GM19397 (cell line): ENCODE measurements at regions not wholly inside any gene's neighbourhood (a gene's known extent, or its start where the extent isn't known, plus 50 kb on each side); places are given as distances from the start of the nearest gene placed in this dataset.

Experiments used
- ATAC-seq: cut with Tn5 transposase; IDR thresholded peaks from one replicate; pipeline ENCODE4 v1.9.1; 2021; ENCODE audit warnings: mild to moderate bottlenecking, moderate library complexity; ENCODE audit not compliant: unreplicated experiment

DNA sequence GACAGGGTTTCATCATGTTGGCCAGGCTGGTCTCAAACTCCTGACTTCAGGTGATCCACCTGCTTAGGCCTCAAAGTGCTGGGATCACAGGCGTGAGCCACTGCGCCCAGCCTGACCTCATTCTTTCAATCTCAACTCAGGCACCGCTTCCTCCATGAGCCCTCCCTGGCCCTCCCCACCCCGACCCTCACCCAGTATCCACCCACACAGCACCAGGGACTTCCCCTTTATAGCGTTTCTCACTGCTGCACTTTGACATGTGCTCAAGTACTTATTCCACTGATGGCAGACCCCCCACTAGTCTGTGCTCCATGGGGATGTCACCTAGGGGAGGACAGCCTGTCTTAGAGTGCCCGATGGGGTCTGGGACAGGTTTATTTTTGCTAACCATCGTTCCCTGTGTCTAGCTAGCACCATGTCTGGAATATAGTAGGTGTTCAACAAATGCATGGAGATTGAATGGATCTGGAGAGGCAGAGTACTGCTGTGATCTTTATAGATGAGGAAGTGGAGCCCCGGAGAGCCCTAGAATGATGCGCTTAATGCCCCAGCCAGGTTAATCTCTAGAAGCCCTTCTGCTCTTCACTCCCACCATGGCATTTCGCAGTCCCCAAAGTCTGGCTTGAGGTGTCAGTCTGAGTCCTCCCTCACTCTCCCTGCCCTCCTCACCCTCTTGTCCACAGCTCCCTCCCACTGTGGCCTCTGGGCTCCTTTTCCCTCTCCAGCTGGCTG, 258.8 kb downstream of the RPS24 start:
- ATAC-seq: no peak

DNA sequence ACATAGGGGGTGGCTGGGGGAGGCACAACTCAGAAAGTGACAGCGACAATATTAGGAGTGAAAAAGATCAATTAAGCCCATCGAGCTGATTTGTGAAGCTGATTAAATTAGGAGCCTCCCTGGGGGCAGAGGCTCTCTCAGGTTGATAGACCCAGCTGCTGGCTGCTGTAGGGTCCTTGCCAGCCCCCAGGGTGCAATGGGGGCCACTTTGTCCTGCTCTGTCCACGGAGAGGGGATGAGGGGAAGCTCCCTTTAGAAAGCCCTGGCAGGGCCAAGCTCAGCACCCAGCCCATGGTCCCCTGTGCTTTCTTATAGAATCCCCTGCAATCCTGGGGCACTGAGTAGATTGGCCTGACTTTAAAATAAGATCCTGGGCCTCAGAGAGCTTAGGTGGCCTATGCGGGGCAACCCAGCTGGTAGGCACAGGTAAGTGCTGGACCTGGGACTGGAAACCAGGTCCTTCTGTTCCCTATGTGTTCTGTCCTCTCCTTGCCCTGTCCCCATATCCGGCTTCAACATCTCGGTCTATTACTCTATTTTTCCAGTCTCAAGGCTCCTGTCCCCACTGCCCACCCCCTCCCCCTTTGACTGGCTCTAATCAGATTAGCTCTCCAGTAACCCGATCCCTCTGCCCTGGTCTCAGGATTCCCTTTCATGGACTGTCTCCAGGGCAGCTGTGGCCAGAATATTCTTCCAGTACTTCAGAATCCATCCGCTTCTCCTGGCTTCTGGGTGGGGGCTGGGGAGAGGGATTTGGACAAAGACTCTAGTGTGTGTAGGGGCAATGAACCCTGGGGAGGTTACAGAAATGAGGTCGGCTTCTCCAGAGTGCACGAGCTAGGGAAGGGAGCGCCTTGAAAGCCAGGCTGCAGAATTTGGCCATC, 259.6 kb downstream of the RPS24 start:
- no peak for ATAC-seq

DNA sequence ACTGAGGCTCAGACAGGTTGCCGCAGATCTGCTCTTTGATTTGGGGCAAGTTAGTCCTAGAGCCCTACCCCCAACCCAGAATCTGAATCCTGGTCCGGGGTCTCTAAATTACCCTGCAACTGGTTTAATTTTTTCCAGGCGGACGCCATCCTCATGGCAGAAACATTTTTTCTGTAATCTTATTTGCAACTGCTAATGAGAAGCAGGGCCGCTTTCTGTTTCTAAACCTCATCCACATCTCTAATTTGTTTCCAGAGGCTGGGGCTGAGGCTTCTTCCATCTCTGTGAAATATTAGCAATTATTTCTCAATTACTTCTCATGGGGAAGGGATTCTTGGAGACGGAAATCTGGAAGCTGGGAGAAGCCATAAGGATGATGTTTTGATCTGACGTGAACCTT, 261.6 kb downstream of the RPS24 start:
- ATAC-seq: no peak

GRCh38 chr10:78296785-78297184, 263.1 kb downstream of the RPS24 start:
- no peak for ATAC-seq

DNA sequence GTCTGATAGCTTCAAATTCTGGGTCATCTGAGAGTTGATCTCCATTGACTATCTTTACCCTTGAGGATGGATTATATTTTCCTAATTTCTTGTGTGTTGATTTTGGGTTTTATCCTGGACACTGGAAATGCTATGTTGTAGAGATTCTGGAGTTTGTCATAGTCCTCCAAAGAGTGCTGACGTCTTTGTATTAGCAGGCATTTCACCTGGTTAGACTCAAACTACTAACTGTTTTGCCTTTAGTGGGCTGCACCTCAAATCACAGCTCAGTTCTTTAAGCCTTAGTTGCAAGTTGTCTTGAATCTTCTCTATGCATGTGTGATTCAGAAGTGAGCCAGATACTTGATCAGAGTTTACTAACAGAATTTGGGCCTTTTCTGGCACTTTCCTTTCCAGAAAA, 264.3 kb downstream of the RPS24 start:
- no peak for ATAC-seq

GRCh38 chr10:78298835-78299234, 265.2 kb downstream of the RPS24 start:
- no peak for ATAC-seq

GRCh38 chr10:78299851-78300468, 266.3 kb downstream of the RPS24 start:
- ATAC-seq: no peak

DNA sequence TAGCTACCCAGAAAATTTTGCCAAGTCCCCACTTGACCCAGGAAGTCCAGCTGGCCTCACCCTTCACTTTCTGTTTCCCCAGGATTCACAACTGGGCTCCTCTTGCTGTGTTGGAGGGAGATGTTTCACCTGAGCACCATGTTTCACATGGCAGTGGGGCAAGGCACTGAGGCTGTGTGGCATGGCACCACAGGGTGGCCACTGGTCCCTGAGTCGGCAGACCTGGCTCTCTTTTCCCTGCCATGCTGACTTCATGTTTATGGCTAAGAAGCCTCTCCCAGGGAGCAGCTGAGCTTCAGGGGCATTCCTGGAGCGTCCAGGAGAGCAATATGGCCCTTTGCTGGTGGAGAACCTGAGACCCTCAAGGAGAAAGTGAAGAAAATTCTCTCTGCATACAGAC, 266.9 kb downstream of the RPS24 start:
- ATAC-seq: no peak

- ATAC-seq: no peak
Observed at GRCh38 chr10:78301481-78301880, 267.8 kb downstream of the RPS24 start.

DNA sequence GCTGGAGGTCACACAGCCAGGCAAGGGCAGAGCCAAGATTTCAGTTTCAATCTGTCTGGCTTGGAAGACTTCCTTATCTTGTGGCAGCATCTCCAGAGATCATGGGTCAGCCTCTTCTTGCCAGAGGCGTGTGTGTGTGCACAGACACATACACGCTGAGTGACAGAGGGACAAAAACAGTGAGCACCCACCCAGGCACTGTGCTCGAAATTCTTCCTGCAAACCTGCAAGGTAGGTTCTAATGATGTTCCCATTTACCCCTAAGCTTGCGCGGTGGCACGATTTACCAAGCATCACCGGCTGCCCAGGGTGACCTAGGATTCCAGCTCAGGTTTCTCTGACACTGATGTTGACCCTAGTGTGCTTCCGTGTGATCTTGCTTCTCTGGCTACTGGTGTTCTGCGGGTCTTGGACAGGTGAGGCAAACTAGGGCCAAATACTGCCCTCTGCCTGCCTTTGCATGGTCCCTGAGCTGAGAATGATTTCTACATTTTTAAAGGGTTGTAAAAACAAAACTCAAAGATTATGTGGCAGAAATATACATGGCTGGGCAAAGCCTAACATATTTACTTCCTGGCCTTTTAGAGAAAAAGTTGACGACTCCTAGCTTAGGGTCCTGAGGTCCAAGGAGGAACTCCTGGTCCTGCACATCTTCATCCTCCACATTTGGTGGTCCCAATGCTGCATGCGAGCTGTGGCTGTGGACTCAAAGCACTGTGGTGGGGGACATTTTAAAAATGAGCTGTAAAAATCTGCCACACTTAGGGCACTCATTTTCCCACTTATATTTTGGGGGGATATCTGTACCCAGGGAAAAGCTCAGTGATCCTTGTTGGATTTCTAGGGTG, 268.5 kb downstream of the RPS24 start:
- ATAC-seq: no peak

- ATAC-seq: no peak
Observed at GRCh38 chr10:78302739-78302988, 269.0 kb downstream of the RPS24 start.

DNA sequence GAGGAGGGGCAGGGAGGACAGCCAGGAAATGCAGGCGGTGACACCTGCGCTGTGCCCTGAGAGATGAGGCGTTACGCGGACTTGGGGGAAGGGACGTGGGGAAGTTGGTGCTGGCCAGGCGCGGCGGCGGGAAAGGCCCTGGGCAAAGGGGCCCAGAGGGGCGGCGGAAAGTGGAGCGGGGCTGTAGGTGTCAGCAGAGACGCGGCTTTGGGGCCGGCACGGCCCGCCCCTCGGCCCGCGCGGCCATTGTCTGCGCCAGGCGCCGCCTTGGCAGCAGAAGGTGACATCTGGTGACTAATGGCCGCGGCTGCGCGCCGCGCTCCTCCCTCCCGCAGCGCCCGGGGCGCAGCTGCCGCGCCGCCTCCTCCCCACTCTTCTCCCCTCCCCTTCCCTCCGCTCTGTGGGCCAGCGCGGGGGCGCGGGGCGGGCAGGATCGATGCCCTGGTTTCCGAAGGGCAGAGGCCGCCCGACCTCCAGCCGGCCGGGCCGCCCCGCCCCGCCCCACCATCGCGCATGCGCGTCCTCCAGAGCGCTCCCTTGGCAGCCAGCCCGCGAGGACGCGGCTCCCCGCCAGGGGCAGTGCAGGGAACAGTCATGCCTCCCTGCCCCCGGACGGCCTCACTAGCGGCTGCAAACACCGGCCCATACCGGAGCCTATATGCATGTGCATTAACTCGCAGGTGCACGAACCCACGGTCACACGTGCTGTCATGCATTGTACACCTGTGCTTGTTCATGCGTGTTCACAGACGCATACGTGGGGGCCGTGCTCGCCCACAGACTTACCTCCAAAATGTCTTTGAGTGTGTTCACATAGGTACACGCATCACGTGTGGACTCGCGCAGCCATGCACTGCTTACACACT, 269.6 kb downstream of the RPS24 start:
- ATAC-seq: peak; percentile 89

- no peak for ATAC-seq
Observed at GRCh38 chr10:78304091-78305045, 270.7 kb downstream of the RPS24 start.

- no peak for ATAC-seq
Observed at GRCh38 chr10:78305311-78305710, 271.6 kb downstream of the RPS24 start.

GRCh38 chr10:78306358-78306757, 272.7 kb downstream of the RPS24 start:
- ATAC-seq: no peak

DNA sequence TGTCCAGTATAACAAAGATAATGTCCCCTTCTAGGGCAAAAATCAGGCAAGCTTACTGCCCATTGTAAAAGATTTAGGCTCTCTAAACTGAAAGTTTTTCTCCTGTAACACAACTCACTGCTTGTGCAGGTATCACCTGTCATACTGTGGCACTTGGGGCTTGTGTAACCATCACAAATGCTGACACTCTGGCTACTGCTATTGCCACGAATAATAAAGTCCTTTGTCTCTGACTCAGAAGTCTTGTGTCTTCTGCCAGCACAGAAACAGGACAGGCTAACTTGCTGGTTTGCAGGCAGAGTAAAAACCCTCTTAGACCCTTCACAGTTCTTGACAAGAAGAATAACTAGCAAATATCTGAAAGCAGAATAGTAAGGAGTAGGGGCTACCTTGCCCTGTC, 273.9 kb downstream of the RPS24 start:
- ATAC-seq: no peak

DNA sequence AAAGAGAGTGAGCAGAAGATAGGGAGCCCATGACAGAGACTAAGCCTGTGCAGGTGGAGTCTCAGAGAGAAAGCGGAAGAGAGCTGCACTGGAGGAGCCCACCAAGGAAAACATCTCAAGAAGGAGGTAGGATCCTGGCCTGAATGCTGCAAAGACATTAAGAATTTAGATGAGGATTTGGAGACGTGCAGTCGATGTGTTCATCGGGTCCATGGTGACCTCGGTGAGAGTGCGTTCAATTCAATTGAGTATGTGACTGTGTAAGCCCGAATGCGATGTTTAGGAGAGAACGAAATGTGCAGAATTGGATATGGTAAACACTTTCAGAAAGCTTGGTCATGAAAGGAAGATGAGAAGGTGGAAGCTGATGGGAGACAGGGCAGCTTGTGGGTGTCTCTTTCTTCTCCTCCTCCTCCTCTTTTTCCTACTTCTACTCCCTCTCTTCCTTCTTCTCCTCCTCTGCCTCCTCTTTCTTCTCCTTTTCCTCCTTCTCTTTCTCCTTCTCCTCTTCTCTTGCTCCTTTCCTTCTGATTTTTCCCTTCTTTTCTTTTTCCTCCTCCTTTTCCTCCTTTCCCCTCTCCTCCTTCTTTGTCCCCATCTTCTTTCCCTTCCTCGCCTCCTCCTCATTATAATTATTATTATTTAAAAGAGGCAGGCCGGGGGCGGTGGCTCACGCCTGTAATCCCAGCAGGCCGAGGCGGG, 276.0 kb downstream of the RPS24 start:
- no peak for ATAC-seq

- no peak for ATAC-seq
Observed at GRCh38 chr10:78310481-78311080, 276.9 kb downstream of the RPS24 start.
